Spleen (tissue), 11 donors: ENCODE measurements at regions not wholly inside any gene's neighbourhood (a gene's known extent, or its start where the extent isn't known, plus 50 kb on each side); places are given as distances from the start of the nearest gene placed in this dataset.

Experiments
- DNase-seq: peaks from one replicate; pipeline ENCODE4 v3.0.0-alpha.2; 2020
- H3K27ac ChIP-seq, 8 donors: fragments of 200-600 bp; sonication (generic) in 7 of 8; 1 replicate in 4 of 8; 2 replicates in 4 of 8; pipeline versions ENCODE4 v1.5.0 to v1.8.0; 2016 to 2021; ENCODE audit warnings: inconsistent platforms in 4 of 8, mild to moderate bottlenecking in 4 of 8, moderate library complexity in 1 of 8
- H3K27me3 ChIP-seq, 7 donors: fragments of 200-600 bp; sonication (generic) in 6 of 7; replicated peaks in 1 of 7; 1 replicate in 4 of 7; 2 replicates in 3 of 7; pipeline versions ENCODE4 v1.5.0 to v1.8.0; 2016 to 2021; ENCODE audit warnings: inconsistent platforms in 3 of 7, mild to moderate bottlenecking in 1 of 7
- H3K36me3 ChIP-seq, 6 donors: fragments of 200-600 bp; sonication (generic) in 5 of 6; 1 replicate in 4 of 6; 2 replicates in 2 of 6; pipeline versions ENCODE4 v1.5.0 to v1.8.0; 2016 to 2021; ENCODE audit warnings: inconsistent platforms in 2 of 6
- H3K4me1 ChIP-seq, 6 donors: fragments of 200-600 bp; sonication (generic) in 5 of 6; 1 replicate in 3 of 6; 2 replicates in 3 of 6; pipeline versions ENCODE4 v1.5.0 to v1.8.0; 2016 to 2021; ENCODE audit warnings: inconsistent platforms in 3 of 6
- H3K4me3 ChIP-seq, 8 donors: fragments of 200-600 bp; sonication (generic) in 7 of 8; 1 replicate in 4 of 8; 2 replicates in 4 of 8; pipeline versions ENCODE4 v1.5.0 to v1.8.0; 2016 to 2021; ENCODE audit warnings: inconsistent platforms in 4 of 8, mild to moderate bottlenecking in 4 of 8, moderate library complexity in 2 of 8
- H3K9me3 ChIP-seq, 8 donors: fragments of 200-600 bp; sonication (generic) in 7 of 8; 1 replicate in 4 of 8; 2 replicates in 4 of 8; pipeline versions ENCODE4 v1.5.0 to v1.8.0; 2016 to 2021; ENCODE audit warnings: inconsistent platforms in 4 of 8
- CTCF ChIP-seq, 11 experiments: fragments of 200-600 bp in 7 of 11; fragments of 450-650 bp in 4 of 11; sonication (generic) in 4 of 11; IDR thresholded peaks in 8 of 11; conservative IDR thresholded peaks in 3 of 11; 1 replicate in 7 of 11; 2 replicates in 4 of 11; pipeline versions ENCODE4 v1.4.0 to v1.8.0; 2016 to 2021; ENCODE audit warnings: antibody characterized with exemption in 11 of 11, inconsistent platforms in 4 of 11, mild to moderate bottlenecking in 1 of 11
- POLR2A ChIP-seq, 3 donors: fragments of 450-650 bp; IDR thresholded peaks; one replicate each; pipeline ENCODE4 v1.5.1; 2017; ENCODE audit warnings: antibody characterized with exemption in 3 of 3, mild to moderate bottlenecking in 1 of 3
- POLR2AphosphoS5 ChIP-seq, 3 donors: sonication (generic); formaldehyde crosslinking; IDR thresholded peaks; one replicate each; pipeline ENCODE4 v1.5.1; 2017; ENCODE audit warnings: antibody characterized with exemption in 3 of 3
- WGBS, 5 donors: extraction: QIAGEN DNeasy Blood & Tissue Kit in 3 of 5; methylation state at CpG; one replicate each; pipeline versions ENCODE4 v1.1.5 to v1.1.7; 2013 to 2018; 5-methylcytosine and 5-hydroxymethylcytosine counted together
- intact Hi-C: fragments of 100-400 bp; cut with DNase I; formaldehyde crosslinking; loops from one replicate; pipeline ENCODE4 v1.15.0; 2023; ENCODE audit warnings: low total_unique reads
- donor health status: healthy with polysubstance abuse.
- donor health status: DM: no; HTN: no; CAD: no; lungs with moderate emphysema.
- donor health status: DM: no; HTN: no; CAD: no.
- donor health status: Bipolar disorder and iron deficiency.
- donor health status: healthy.
- donor health status: DM: no; HTN: no; CAD: no.
- donor health status: DM: yes; HTN: yes; CAD: no.

GRCh38 chr14:38960946-38961531 is 142.0 kb downstream of the SEC23A start:
- Histone ChIP-seq H3K36me3 (no peaks in the 10 kb centered on the region), H3K4me3 (no peak overlapping the region), H3K9me3 (no peaks in the 10 kb centered on the region), H3K27ac (no peak overlapping the region), H3K27me3 (no peaks in the 10 kb centered on the region), H3K4me1 (no peaks in the 10 kb centered on the region)
- DNase-seq: no peak
- WGBS, 5 donors: 65 to 91% (median 85%) methylated on average over 1 of the region's 1 CpG
- intact Hi-C loops: no loop called here
- no peak for TF ChIP-seq POLR2AphosphoS5 (IDR thresholded peaks at IDR 0.05)
- TF ChIP-seq CTCF (IDR thresholded peaks at IDR 0.05 in 8 of 11, conservative IDR thresholded peaks at IDR 0.05 in 3 of 11): no peak
- no peak for TF ChIP-seq POLR2A (IDR thresholded peaks at IDR 0.05)

- 84 to 93% (median 86%) methylated on average over 3 of the region's 3 CpGs for WGBS, 5 donors
- no peaks in the 10 kb centered on the region for H3K36me3 ChIP-seq
- no peak overlapping the region for H3K27ac ChIP-seq
- no peaks in the 10 kb centered on the region for H3K4me1 ChIP-seq
- H3K4me3 ChIP-seq: no peak overlapping the region
- DNase-seq: no peak
- H3K27me3 ChIP-seq: no peaks in the 10 kb centered on the region
- intact Hi-C loops: no loop called here
- no peak for TF ChIP-seq POLR2A (IDR thresholded peaks at IDR 0.05)
- no peaks in the 10 kb centered on the region for H3K9me3 ChIP-seq
These were observed 144.0 kb downstream of the SEC23A start for GRCh38 chr14:38959021-38959420.

- Histone ChIP-seq H3K4me1 (no peaks in the 10 kb centered on the region), H3K27me3 (no peaks in the 10 kb centered on the region), H3K27ac (no peak overlapping the region), H3K36me3 (no peaks in the 10 kb centered on the region), H3K9me3 (no peaks in the 10 kb centered on the region), H3K4me3 (no peak overlapping the region)
- no peak for DNase-seq
- WGBS, 5 donors: 63 to 89% (median 78%) methylated on average over 3 of the region's 3 CpGs
- no peak for TF ChIP-seq POLR2AphosphoS5 (IDR thresholded peaks at IDR 0.05)
- no peak for TF ChIP-seq POLR2A (IDR thresholded peaks at IDR 0.05)
- TF ChIP-seq CTCF (IDR thresholded peaks at IDR 0.05 in 8 of 11, conservative IDR thresholded peaks at IDR 0.05 in 3 of 11): no peak
- intact Hi-C loops: no loop called here
These were observed 144.4 kb downstream of the SEC23A start for GRCh38 chr14:38958589-38958988.

GRCh38 chr14:38951451-38951850 is 151.6 kb downstream of the SEC23A start:
- TF ChIP-seq POLR2A (IDR thresholded peaks at IDR 0.05): no peak
- no peak for TF ChIP-seq CTCF (IDR thresholded peaks at IDR 0.05 in 8 of 11, conservative IDR thresholded peaks at IDR 0.05 in 3 of 11)
- no peak for TF ChIP-seq POLR2AphosphoS5 (IDR thresholded peaks at IDR 0.05)
- Histone ChIP-seq H3K9me3 (no peaks in the 10 kb centered on the region), H3K4me3 (no peak overlapping the region), H3K27ac (no peak overlapping the region), H3K36me3 (no peaks in the 10 kb centered on the region), H3K4me1 (no peaks in the 10 kb centered on the region), H3K27me3 (no peaks in the 10 kb centered on the region)
- WGBS, 5 donors: 58 to 74% (median 67%) methylated on average over 1 of the region's 1 CpG
- DNase-seq: no peak
- intact Hi-C loops: no loop called here

GRCh38 chr14:38950676-38951075 is 152.4 kb downstream of the SEC23A start:
- Histone ChIP-seq H3K36me3 (no peaks in the 10 kb centered on the region), H3K4me1 (no peaks in the 10 kb centered on the region), H3K27me3 (no peaks in the 10 kb centered on the region), H3K27ac (no peak overlapping the region), H3K4me3 (no peak overlapping the region), H3K9me3 (no peaks in the 10 kb centered on the region)
- WGBS, 5 donors: 66 to 75% (median 69%) methylated on average over 4 of the region's 4 CpGs
- TF ChIP-seq POLR2A (IDR thresholded peaks at IDR 0.05) (no peak), POLR2AphosphoS5 (IDR thresholded peaks at IDR 0.05) (no peak), CTCF (IDR thresholded peaks at IDR 0.05 in 8 of 11, conservative IDR thresholded peaks at IDR 0.05 in 3 of 11) (no peak)
- no peak for DNase-seq
- intact Hi-C loops: no loop called here
